ENCODE measurements at regions not wholly inside any gene's neighbourhood (a gene's known extent, or its start where the extent isn't known, plus 50 kb on each side); places are given as distances from the start of the nearest gene placed in this dataset.

DNA sequence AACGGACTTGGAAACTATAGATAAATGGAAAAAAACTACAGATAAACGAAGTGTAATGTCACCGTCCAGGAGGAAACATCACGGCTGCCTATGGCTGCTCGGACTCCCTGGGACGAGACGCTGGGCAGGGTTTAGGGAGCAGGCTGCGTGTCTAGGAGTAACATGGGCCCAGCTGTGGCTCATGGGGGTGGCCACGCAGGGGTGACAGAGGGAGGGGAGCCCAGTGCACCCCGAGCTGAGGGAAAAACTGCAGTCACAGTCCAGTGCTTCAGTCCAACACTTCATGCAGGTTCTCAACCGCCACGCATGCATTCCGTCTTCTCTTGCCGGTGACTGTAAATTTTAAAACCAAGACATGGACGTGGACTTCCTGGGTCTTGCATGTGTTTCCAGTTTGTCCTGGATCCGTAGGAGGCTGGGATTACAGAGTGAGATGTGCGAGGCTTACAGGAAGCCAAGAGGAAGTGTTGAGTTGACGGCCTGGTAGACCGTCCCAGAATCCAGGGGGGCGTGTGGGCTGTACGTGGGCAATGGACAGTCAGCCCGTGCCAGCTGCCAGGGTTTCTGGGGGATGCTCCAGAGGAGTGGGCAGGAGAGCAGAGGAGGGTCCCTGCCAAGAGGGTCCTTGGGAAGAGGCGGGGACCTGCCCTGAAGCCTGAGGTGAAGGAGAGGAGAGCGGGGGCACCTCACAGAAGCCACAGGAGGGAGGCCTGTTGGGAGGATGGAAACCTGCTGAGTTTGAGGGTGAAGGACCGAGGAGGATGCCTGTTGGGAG, 691.4 kb downstream of the BRD1 start:
- TF ChIP-seq EP300 (IDR thresholded peaks at IDR 0.05) = no peak
- TF ChIP-seq POLR2A (IDR thresholded peaks at IDR 0.05) = no peak
- TF ChIP-seq, protein P1, sequence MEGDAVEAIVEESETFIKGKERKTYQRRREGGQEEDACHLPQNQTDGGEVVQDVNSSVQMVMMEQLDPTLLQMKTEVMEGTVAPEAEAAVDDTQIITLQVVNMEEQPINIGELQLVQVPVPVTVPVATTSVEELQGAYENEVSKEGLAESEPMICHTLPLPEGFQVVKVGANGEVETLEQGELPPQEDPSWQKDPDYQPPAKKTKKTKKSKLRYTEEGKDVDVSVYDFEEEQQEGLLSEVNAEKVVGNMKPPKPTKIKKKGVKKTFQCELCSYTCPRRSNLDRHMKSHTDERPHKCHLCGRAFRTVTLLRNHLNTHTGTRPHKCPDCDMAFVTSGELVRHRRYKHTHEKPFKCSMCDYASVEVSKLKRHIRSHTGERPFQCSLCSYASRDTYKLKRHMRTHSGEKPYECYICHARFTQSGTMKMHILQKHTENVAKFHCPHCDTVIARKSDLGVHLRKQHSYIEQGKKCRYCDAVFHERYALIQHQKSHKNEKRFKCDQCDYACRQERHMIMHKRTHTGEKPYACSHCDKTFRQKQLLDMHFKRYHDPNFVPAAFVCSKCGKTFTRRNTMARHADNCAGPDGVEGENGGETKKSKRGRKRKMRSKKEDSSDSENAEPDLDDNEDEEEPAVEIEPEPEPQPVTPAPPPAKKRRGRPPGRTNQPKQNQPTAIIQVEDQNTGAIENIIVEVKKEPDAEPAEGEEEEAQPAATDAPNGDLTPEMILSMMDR (IDR thresholded peaks at IDR 0.05) = no peak
- intact Hi-C loops (cut with DNase I) = no loop called here
- H3K9me3 ChIP-seq = no peaks in the 10 kb centered on the region

DNA sequence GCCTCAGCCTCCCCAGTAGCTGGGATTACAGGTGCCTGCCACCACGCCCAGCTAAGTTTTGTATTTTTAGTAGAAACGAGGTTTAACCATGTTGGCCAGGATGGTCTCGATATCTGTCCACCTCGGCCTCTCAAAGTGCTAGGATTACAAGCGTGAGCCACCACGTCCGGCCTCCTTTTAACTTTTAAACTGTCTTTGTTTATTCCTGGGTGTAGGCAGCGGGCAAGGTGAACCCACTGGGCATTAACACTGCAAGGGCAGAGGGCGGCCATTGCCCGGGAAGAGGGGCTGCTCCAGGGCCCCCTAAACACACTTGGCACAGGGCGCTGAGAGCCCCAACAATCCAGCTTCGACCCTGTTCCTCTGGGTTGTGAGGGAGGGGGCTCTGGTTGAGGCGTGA, 693.6 kb downstream of the BRD1 start:
- DNase-seq = no peak
- TF ChIP-seq POLR2A (IDR thresholded peaks at IDR 0.05) (no peak), EP300 (IDR thresholded peaks at IDR 0.05) (no peak)
- Histone ChIP-seq H3K27ac (no peak overlapping the region), H3K27me3 (no peaks in the 10 kb centered on the region), H3K4me3 (no peak overlapping the region), H3K4me1 (ENCODE audit: insufficient read depth) (no peaks in the 10 kb centered on the region), H3K9me3 (no peaks in the 10 kb centered on the region), H3K36me3 (no peaks in the 10 kb centered on the region)
- intact Hi-C loops (cut with DNase I) = no loop called here
- 82 to 88% (median 83%) methylated on average over 13 of the region's 13 CpGs for WGBS, 3 donors

More for the DNA sequence above, 691.4 kb downstream of the BRD1 start:
- Histone ChIP-seq H3K27me3 (no peaks in the 10 kb centered on the region), H3K4me1 (ENCODE audit: insufficient read depth) (no peaks in the 10 kb centered on the region), H3K4me3 (no peak overlapping the region), H3K27ac (no peak overlapping the region), H3K36me3 (no peaks in the 10 kb centered on the region)
- no peak for DNase-seq
- 59 to 67% (median 66%) methylated on average over 25 of the region's 25 CpGs for WGBS, 3 donors

DNA sequence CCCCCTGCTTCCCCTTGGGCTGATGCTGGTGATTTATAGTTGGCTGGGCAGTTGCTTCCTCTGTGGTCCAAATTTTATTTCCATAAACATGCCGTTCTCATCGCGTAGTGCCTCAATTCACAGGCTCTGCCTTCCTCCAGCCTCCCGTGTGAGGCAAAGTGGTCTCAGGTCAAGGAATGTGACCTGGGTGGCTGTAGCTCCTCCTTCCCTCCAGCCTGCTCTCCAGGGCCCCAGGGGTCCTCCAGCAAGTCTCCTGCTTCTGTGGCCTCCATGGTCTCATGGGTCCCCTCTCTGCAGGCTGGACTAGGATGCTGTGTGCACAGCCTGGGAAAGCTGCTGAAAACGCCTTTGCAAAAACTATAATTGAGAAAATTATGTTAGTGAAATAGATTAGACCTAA, 694.1 kb downstream of the BRD1 start:
- no peak overlapping the region for H3K4me3 ChIP-seq
- H3K4me1 ChIP-seq (ENCODE audit: insufficient read depth) = no peaks in the 10 kb centered on the region
- H3K27me3 ChIP-seq = no peaks in the 10 kb centered on the region
- intact Hi-C loops (cut with DNase I) = no loop called here
- no peaks in the 10 kb centered on the region for H3K36me3 ChIP-seq
- H3K27ac ChIP-seq = no peak overlapping the region
- no peaks in the 10 kb centered on the region for H3K9me3 ChIP-seq
- DNase-seq = no peak
- WGBS, 3 donors = 22 to 29% (median 23%) methylated on average over 5 of the region's 5 CpGs
- TF ChIP-seq, protein P1 (IDR thresholded peaks at IDR 0.05) = no peak
- TF ChIP-seq EP300 (IDR thresholded peaks at IDR 0.05) (no peak), POLR2A (IDR thresholded peaks at IDR 0.05) (no peak)

DNA sequence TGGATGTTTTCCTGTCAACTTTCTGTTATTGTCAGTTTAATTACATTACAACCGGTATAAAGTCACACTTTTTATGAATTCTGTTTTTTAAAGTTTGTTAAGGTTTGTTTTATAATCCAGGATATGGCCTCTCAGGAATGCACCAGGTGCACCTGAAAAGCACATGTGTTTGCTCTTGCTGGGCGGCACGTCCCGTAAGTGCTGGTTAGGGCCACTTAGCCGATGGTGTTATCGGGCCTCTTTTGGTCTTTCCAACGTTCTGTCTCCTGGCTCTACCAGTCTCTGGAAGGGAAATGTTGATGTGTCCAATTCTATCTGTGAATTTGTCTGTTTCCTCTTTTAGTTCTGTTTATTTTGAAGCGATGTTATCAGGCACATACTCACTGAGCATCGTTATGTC, 695.7 kb downstream of the BRD1 start:
- no peak for DNase-seq
- H3K9me3 ChIP-seq = no peaks in the 10 kb centered on the region
- no peak overlapping the region for H3K4me3 ChIP-seq
- no peaks in the 10 kb centered on the region for H3K27me3 ChIP-seq
- intact Hi-C loops (cut with DNase I) = no loop called here
- TF ChIP-seq POLR2A (IDR thresholded peaks at IDR 0.05) (no peak), EP300 (IDR thresholded peaks at IDR 0.05) (no peak)
- TF ChIP-seq, protein P1 (IDR thresholded peaks at IDR 0.05) = no peak
- WGBS, 3 donors = 64 to 71% (median 68%) methylated on average over 9 of the region's 9 CpGs
- no peaks in the 10 kb centered on the region for H3K36me3 ChIP-seq
- no peaks in the 10 kb centered on the region for H3K4me1 ChIP-seq (ENCODE audit: insufficient read depth)
- no peak overlapping the region for H3K27ac ChIP-seq

DNA sequence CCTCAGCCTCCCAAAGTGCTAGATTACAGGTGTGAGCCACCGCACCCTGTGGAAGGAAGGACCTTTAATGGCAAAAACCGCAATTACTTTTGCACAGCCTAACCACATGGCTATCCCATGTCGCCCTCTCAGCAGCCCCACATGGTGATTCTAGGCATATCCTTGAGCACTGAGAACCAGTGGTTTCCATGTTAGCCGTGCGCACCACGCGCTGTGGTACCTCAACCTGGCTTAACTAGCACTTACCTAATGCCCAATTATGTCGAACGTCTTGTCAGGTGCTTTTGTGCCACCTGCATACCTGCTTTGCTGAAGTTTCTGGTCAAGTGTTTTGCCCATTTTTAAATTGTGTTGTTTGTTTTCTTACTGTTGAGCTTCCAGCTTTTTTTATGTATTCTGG, 697.9 kb downstream of the BRD1 start:
- 93 to 95% (median 94%) methylated on average over 9 of the region's 9 CpGs for whole genome bisulfite sequencing, 3 donors
- no peak overlapping the region for H3K4me3 ChIP-seq
- TF ChIP-seq EP300 (IDR thresholded peaks at IDR 0.05) = no peak
- no peaks in the 10 kb centered on the region for H3K27me3 ChIP-seq
- no peaks in the 10 kb centered on the region for H3K9me3 ChIP-seq
- H3K27ac ChIP-seq = no peak overlapping the region
- H3K4me1 ChIP-seq (ENCODE audit: insufficient read depth) = no peaks in the 10 kb centered on the region
- no peak for DNase-seq
- no peaks in the 10 kb centered on the region for H3K36me3 ChIP-seq
- intact Hi-C loops (cut with DNase I) = no loop called here
